OCI-LY3 (cell line): ENCODE measurements at regions not wholly inside any gene's neighbourhood (a gene's known extent, or its start where the extent isn't known, plus 50 kb on each side); places are given as distances from the start of the nearest gene placed in this dataset.

Experiments
- H2AFZ ChIP-seq: fragments of 200-600, 300-600 bp; shearing (Covaris generic); 2 replicates; pipeline ENCODE4 v1.6.0; 2014; ENCODE audit warnings: antibody characterized with exemption, low read depth, low read length
- H3K27ac ChIP-seq: fragments of 200-600, 300-600 bp; sonication (generic); 2 replicates; pipeline ENCODE4 v1.5.1; 2014; ENCODE audit warnings: mild to moderate bottlenecking, low read length, moderate library complexity, mixed read lengths
- H3K27me3 ChIP-seq: fragments of 200-600, 300-600 bp; sonication (generic); 2 replicates; pipeline ENCODE4 v1.6.1; 2014; ENCODE audit warnings: low read depth, low read length, mixed read lengths
- H3K36me3 ChIP-seq: fragments of 200-600, 300-600 bp; sonication (generic); replicated peaks from 2 replicates; pipeline ENCODE3; 2014; ENCODE audit warnings: low read depth, low read length, mixed read lengths
- H3K4me1 ChIP-seq: fragments of 300-600, 200-600 bp; sonication (generic); 2 replicates; pipeline ENCODE4 v1.6.1; 2014; ENCODE audit warnings: low read length, mixed read lengths
- H3K4me2 ChIP-seq: fragments of 200-600, 300-600 bp; sonication (generic); 2 replicates; pipeline ENCODE4 v1.6.1; 2014; ENCODE audit warnings: low read length, mixed read lengths
- H3K4me3 ChIP-seq: fragments of 300-600, 200-600 bp; sonication (generic); 2 replicates; pipeline ENCODE4 v1.5.1; 2014; ENCODE audit warnings: antibody characterized with exemption, mild to moderate bottlenecking, low read length, moderate library complexity
- H3K79me2 ChIP-seq: fragments of 300-600, 200-600 bp; shearing (Covaris generic); 2 replicates; pipeline ENCODE4 v1.6.1; 2014; ENCODE audit warnings: mild to moderate bottlenecking, low read length, mixed read lengths
- H3K9ac ChIP-seq: fragments of 300-600, 200-600 bp; shearing (Covaris generic); 2 replicates; pipeline ENCODE4 v1.6.0; 2014; ENCODE audit warnings: mild to moderate bottlenecking, low read length, moderate library complexity
- H3K9me3 ChIP-seq: fragments of 200-600, 300-600 bp; shearing (Covaris generic); 2 replicates; pipeline ENCODE4 v1.6.1; 2014; ENCODE audit warnings: low read length, mixed read lengths; ENCODE audit not compliant: insufficient read depth
- H4K20me1 ChIP-seq: fragments of 200-600, 300-600 bp; sonication (generic); 2 replicates; pipeline ENCODE4 v1.6.1; 2016; ENCODE audit warnings: low read length, mixed read lengths; ENCODE audit not compliant: insufficient read depth
- CTCF ChIP-seq: fragments of 200-600, 300-600 bp; sonication (generic); IDR thresholded peaks from 2 replicates; pipeline ENCODE4 v1.5.1; 2014; ENCODE audit warnings: antibody characterized with exemption, low read length, low read depth
- EZH2phosphoT487 ChIP-seq: fragments of 200-600 bp; shearing (Covaris generic); IDR thresholded peaks from 2 replicates; pipeline ENCODE4 v1.6.1; 2018; ENCODE audit warnings: antibody characterized with exemption, mixed run types, low read depth

GRCh38 chr11:30798547-30799236 lies 212.5 kb upstream of the MPPED2 start:
- H3K4me1 ChIP-seq: no peaks in the 10 kb centered on the region
- H3K36me3 ChIP-seq: no peaks in the 10 kb centered on the region
- no peaks in the 10 kb centered on the region for H3K79me2 ChIP-seq
- no peaks in the 10 kb centered on the region for H3K27me3 ChIP-seq
- no peak overlapping the region for H3K27ac ChIP-seq
- H3K9me3 ChIP-seq: no peaks in the 10 kb centered on the region
- H2AFZ ChIP-seq: no peak overlapping the region
- TF ChIP-seq EZH2phosphoT487 (no peak), CTCF (no peak)
- H3K4me2 ChIP-seq: no peak overlapping the region
- no peak overlapping the region for H3K9ac ChIP-seq
- no peak overlapping the region for H3K4me3 ChIP-seq
- no peaks in the 10 kb centered on the region for H4K20me1 ChIP-seq

- Histone ChIP-seq H3K9ac (no peak overlapping the region), H3K9me3 (no peaks in the 10 kb centered on the region), H3K79me2 (no peaks in the 10 kb centered on the region), H3K27me3 (no peaks in the 10 kb centered on the region), H3K36me3 (no peaks in the 10 kb centered on the region), H4K20me1 (no peaks in the 10 kb centered on the region), H3K27ac (no peak overlapping the region), H2AFZ (peak overlapping the region; percentile 51; the same call in 1 of the 2 replicates), H3K4me2 (no peak overlapping the region), H3K4me3 (no peak overlapping the region), H3K4me1 (peaks cover 3% of the 10 kb centered on the region; the same call in 1 of the 2 replicates)
- TF ChIP-seq EZH2phosphoT487 (no peak), CTCF (no peak)
These were observed 203.1 kb upstream of the MPPED2 start for GRCh38 chr11:30789270-30789669.

- no peak overlapping the region for H3K27ac ChIP-seq
- H3K4me2 ChIP-seq: no peak overlapping the region
- no peaks in the 10 kb centered on the region for H3K9me3 ChIP-seq
- no peak overlapping the region for H3K4me3 ChIP-seq
- H3K79me2 ChIP-seq: no peaks in the 10 kb centered on the region
- no peak overlapping the region for H3K9ac ChIP-seq
- no peak for TF ChIP-seq EZH2phosphoT487
- no peak for TF ChIP-seq CTCF
- H4K20me1 ChIP-seq: no peaks in the 10 kb centered on the region
- H3K4me1 ChIP-seq: peaks cover 3% of the 10 kb centered on the region; the same call in 1 of the 2 replicates
- peak overlapping the region; percentile 51; the same call in 1 of the 2 replicates for H2AFZ ChIP-seq
- no peaks in the 10 kb centered on the region for H3K27me3 ChIP-seq
- no peaks in the 10 kb centered on the region for H3K36me3 ChIP-seq
These were observed 202.7 kb upstream of the MPPED2 start for GRCh38 chr11:30788849-30789248.

GRCh38 chr11:30786256-30787110 lies 200.3 kb upstream of the MPPED2 start:
- Histone ChIP-seq H3K9me3 (no peaks in the 10 kb centered on the region), H3K4me2 (no peak overlapping the region), H3K36me3 (no peaks in the 10 kb centered on the region), H3K9ac (no peak overlapping the region), H2AFZ (no peak overlapping the region), H3K27me3 (no peaks in the 10 kb centered on the region), H4K20me1 (no peaks in the 10 kb centered on the region), H3K4me1 (peaks cover 3% of the 10 kb centered on the region; the same call in 1 of the 2 replicates), H3K79me2 (no peaks in the 10 kb centered on the region), H3K27ac (no peak overlapping the region), H3K4me3 (no peak overlapping the region)
- TF ChIP-seq EZH2phosphoT487 (no peak), CTCF (no peak)
